Ishikawa (cell line): ENCODE measurements at regions not wholly inside any gene's neighbourhood (a gene's known extent, or its start where the extent isn't known, plus 50 kb on each side); places are given as distances from the start of the nearest gene placed in this dataset.

Experiments used
- CEBPB ChIP-seq: IDR thresholded peaks from 2 replicates; pipeline ENCODE4 v1.6.1; 2012
- CREB1 ChIP-seq: IDR thresholded peaks from 2 replicates; pipeline ENCODE4 v1.6.1; 2012; ENCODE audit warnings: low read depth
- EGR1 ChIP-seq: IDR thresholded peaks from 2 replicates; pipeline ENCODE4 v1.6.1; 2012
- EP300 ChIP-seq: IDR thresholded peaks from 2 replicates; pipeline ENCODE4 v1.6.1; 2012; ENCODE audit warnings: borderline replicate concordance
- FOXM1 ChIP-seq: IDR thresholded peaks from 2 replicates; pipeline ENCODE4 v1.6.1; 2012; ENCODE audit warnings: low read depth, borderline replicate concordance
- NFIC ChIP-seq: IDR thresholded peaks from 2 replicates; pipeline ENCODE4 v1.6.1; 2012
- RAD21 ChIP-seq: IDR thresholded peaks from 2 replicates; pipeline ENCODE4 v1.6.1; 2012; ENCODE audit warnings: low read depth
- REST ChIP-seq: IDR thresholded peaks from 2 replicates; pipeline ENCODE4 v1.6.1; 2012; ENCODE audit warnings: low read depth, mild to moderate bottlenecking
- TAF1 ChIP-seq: IDR thresholded peaks from 2 replicates; pipeline ENCODE4 v1.6.1; 2012; ENCODE audit warnings: low read depth, mild to moderate bottlenecking
- TCF12 ChIP-seq: IDR thresholded peaks from 2 replicates; pipeline ENCODE4 v1.6.1; 2012; ENCODE audit warnings: low read depth
- TEAD4 ChIP-seq: IDR thresholded peaks from 2 replicates; pipeline ENCODE4 v1.6.1; 2012
- USF1 ChIP-seq: IDR thresholded peaks from 2 replicates; pipeline ENCODE4 v1.6.1; 2012
- YY1 ChIP-seq: IDR thresholded peaks from 2 replicates; pipeline ENCODE4 v1.6.1; 2012; ENCODE audit warnings: low read depth
- ZBTB7A ChIP-seq: IDR thresholded peaks from 2 replicates; pipeline ENCODE4 v1.6.1; 2012; ENCODE audit warnings: low read depth
- TF ChIP-seq, protein P1 (sequence below): IDR thresholded peaks from 2 replicates; pipeline ENCODE4 v1.6.1; 2012

DNA sequence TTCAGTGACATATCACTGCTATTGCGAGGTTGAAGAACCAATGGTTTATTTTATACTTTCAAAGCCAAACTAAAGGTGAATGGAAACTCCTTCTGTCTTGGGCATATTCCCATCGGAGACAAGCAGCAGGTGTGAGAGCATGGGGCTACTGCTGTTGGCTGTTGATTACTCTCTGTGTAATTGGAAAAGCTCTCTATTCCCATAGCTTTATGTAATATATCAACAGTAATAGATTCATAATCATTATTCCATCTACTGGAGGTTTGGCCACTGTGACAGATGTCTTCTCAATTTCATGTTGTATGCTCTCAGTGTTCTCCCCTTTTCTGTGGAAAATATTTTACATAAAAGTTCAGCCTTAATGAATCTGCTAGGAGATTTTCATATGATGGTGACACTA, 352.0 kb downstream of the BTG1 start:
- TF ChIP-seq ZBTB7A (no peak), CREB1 (no peak), REST (no peak), EP300 (no peak), EGR1 (no peak), RAD21 (no peak), TCF12 (no peak), NFIC (no peak), CEBPB (no peak), TAF1 (no peak), TEAD4 (no peak), FOXM1 (no peak), YY1 (no peak), USF1 (no peak)
- TF ChIP-seq, protein P1, sequence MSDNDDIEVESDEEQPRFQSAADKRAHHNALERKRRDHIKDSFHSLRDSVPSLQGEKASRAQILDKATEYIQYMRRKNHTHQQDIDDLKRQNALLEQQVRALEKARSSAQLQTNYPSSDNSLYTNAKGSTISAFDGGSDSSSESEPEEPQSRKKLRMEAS, result no peak

- TF ChIP-seq EP300, result no peak
- no peak for TF ChIP-seq YY1
- TF ChIP-seq FOXM1, result no peak
- no peak for TF ChIP-seq NFIC
- no peak for TF ChIP-seq RAD21
- TF ChIP-seq TEAD4, result no peak
- no peak for TF ChIP-seq TCF12
- no peak for TF ChIP-seq CEBPB
- no peak for TF ChIP-seq REST
- no peak for TF ChIP-seq USF1
- TF ChIP-seq, protein P1, result no peak
- TF ChIP-seq TAF1, result no peak
- TF ChIP-seq CREB1, result no peak
- no peak for TF ChIP-seq EGR1
- no peak for TF ChIP-seq ZBTB7A
Measured at GRCh38 chr12:91792597-91792996, 353.0 kb downstream of the BTG1 start.

DNA sequence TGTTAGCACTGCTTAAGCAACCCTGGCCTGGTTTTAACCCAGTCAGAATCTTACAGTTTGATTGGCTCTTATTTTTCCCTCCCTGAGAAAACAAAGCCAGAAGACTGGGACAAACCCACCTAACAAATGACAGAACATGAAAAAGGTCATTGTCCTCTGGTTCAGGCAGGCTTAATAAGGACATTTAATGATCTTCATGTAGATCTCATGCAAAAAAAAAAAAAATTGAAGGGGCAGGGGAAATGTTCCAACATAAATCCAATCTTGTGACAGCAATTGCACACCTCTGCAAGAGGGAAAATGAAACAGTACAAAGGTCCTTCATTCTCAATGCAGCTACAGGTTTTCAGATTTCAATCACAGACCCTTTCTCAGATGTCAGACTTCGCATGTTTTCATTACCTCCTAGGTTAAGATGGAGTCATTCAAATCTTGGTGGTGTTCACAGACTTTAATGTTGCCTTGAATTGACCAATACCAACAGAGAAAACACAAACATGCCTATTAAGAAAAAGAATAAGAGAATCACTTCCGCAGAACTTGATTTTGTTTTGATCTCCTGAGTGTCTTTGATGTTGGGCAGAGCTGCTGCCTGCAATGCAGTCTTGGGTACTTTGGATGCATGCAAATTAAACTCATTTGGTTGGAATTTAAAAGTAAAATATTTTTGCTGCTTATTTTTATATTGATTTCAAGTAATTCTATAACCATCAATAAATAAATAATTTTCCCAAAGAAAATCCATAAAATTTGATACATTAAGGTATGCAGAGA, 359.0 kb downstream of the BTG1 start:
- TF ChIP-seq CREB1 (no peak), NFIC (no peak), TAF1 (no peak), TCF12 (no peak), USF1 (no peak), EP300 (no peak), REST (no peak), FOXM1 (no peak), TEAD4 (no peak), YY1 (no peak)
- TF ChIP-seq, protein P1, result no peak
